HG03175 (cell line): ENCODE measurements at regions not wholly inside any gene's neighbourhood (a gene's known extent, or its start where the extent isn't known, plus 50 kb on each side); places are given as distances from the start of the nearest gene placed in this dataset.

Source experiments
- ATAC-seq: cut with Tn5 transposase; IDR thresholded peaks from one replicate; pipeline ENCODE4 v1.9.1; 2021; ENCODE audit warnings: mild to moderate bottlenecking, moderate library complexity; ENCODE audit not compliant: unreplicated experiment

GRCh38 chr4:157564771-157565170 lies 344.2 kb downstream of the GRIA2 start:
- ATAC-seq, result no peak

- ATAC-seq, result no peak
Measured at GRCh38 chr4:157564218-157564617, 343.7 kb downstream of the GRIA2 start.

DNA sequence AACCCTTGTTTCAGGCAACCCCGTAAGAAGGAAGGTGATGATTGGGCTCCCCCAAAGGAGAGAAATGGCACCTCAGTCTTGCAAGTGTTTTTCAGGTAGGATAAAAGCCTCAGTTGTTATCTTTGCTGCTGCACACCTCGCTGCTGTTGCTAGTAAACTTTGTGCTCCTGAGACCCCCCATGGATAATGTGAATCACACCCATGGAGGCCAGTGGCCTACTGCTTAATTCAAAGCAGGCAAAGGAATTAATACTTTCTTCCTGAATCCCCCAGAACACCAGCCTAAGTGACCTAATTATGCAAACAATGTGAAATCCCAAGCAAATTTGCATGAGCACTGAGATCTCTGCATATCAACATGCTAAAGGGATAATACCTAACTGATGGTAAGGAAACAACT lies 337.5 kb downstream of the GRIA2 start:
- no peak for ATAC-seq

- ATAC-seq, result no peak
Measured at GRCh38 chr4:157550028-157550427, 329.5 kb downstream of the GRIA2 start.

GRCh38 chr4:157527954-157528353 lies 307.4 kb downstream of the GRIA2 start:
- no peak for ATAC-seq

DNA sequence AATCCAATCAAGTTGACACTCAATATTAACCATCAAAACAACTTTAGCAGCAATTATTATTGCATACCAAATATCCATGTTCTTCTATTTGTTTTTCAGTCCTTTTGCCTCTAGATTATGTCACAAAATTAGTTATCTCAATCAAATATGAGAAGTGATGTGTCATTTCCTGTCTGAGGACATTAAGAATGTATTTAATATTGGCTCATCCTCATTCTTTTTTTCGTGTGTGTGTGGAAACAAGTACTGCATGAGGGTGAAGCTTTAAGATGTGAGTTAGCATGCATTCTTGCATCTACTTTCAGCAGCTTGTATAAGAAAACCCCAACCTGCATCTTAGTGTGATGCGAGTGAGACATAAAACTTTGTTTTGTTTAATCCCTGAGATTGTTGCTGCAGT lies 301.4 kb downstream of the GRIA2 start:
- no peak for ATAC-seq

GRCh38 chr4:157514711-157515110 lies 294.2 kb downstream of the GRIA2 start:
- no peak for ATAC-seq

DNA sequence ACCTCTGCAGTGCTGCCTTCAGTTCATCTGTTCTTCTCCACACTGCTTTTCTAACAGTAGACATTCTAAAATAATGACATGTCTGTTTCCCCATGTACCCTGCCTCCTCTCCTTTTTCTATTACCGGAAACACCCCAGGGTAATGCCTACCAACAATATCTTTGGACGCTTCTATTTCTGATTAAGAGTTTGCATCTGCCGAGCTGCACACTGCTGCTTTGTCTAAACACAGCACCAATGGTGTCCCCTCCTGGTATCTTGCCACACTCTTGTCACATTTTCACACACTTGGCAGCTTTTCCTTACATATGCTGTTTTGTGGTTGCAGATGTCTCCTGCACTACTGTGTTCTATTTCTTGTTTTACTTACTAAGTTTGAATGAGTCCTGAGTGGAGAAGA lies 288.8 kb downstream of the GRIA2 start:
- ATAC-seq, result no peak

DNA sequence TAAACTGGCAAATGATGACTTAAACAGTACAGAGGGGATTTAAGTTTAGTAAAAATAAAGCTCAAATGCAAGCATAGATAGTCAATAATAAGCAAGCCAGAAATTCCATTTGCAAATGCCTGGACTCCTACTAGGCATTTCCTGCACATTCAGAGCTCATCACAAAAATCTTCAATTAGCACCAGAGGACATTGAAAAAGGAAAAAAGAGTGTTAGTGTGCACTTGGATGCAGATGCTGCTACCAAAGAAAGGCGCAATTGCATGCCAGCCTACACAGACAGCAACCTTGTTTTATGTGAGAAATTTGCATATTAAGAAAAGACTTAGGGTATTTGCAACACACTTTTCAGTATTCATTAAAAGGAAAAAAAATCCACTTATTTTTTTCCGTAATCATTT lies 282.1 kb downstream of the GRIA2 start:
- ATAC-seq, result no peak

DNA sequence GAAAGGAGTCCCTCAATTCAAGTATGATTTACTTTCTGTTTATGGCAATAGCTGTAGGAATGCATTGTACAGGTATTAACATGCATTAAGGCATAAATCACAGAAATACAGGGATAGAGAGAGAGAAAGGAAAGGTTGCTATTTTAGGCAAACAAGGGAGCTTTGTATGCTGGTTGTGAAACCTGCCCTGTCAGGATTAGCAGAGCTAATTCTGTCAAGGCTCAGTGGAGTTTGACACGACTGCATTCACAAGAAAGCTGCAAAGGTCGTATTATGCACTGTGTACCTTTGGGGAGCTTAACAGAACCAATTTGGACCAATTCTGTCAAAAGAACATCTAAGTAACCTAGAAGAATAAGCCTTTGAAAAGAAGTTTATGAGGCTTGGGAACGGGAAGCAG lies 239.3 kb downstream of the GRIA2 start:
- ATAC-seq, result no peak

DNA sequence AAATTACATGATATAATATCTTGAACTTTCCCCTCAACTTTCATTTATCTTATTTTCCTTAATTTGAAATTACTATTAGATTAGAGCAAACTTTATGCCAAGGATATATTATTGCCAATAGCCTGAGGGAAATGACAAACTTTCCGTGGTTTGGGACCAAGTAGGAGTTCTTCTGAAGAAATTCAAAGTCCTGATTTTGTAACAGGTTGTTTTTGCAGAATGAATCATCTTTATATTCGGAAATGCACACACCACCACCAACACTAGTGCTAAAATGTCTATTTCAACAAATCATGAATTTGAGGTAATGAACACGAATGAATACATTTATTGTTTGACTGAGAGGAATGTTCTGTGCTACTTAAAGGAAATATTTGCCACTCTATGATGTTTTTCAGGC lies 226.7 kb downstream of the GRIA2 start:
- ATAC-seq, result no peak

DNA sequence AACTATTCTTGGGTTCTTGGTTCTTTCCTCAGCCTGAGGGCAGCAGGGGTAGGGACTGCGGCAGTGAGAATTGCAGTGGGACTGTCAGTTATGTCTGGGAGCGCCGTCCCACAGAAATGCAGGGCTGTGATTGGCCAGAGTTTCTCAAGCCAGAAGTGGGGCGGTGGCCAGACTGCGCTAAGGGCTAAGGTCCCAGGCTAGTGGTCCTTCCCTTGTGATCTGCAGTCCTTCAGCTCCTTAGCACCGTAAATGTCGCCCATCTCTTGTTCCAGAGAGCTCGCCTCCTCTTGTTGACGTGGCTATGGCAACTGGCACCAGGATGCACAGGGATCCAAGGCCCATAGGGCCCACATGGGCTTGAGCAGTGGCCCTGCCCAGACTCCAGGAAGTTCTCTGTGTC lies 223.5 kb downstream of the GRIA2 start:
- no peak for ATAC-seq

GRCh38 chr4:157443537-157443936 lies 223.0 kb downstream of the GRIA2 start:
- no peak for ATAC-seq

DNA sequence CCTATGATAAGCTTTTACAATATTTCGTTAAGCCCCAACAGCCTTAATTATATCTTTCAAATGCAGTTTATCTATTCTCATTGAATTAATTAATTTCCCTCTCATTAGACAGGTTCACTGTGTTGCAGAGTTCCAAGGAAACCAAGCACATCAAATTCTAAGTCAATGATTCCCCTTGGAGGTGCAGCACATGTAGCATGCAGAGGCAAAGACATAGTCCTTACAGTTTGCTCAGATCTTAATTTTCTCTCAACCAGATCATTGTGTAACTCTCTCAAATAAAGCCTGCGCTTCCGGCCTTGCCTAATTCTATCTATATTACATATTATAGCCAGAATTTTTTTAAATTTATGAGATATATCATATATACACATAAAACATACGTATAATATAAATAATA lies 205.4 kb downstream of the GRIA2 start:
- no peak for ATAC-seq

GRCh38 chr4:157423526-157424020 lies 203.0 kb downstream of the GRIA2 start:
- no peak for ATAC-seq

- no peak for ATAC-seq
Measured at GRCh38 chr4:157421365-157421764, 200.8 kb downstream of the GRIA2 start.
